Ammon's horn (tissue), 1 donor: ENCODE measurements at regions not wholly inside any gene's neighbourhood (a gene's known extent, or its start where the extent isn't known, plus 50 kb on each side); places are given as distances from the start of the nearest gene placed in this dataset.
A peak's percentile ranks its signal among the peaks of the same experiment; 100 is the strongest.
"Not testable (repeated sequence)": the region's sequence is repeated elsewhere in the genome, so short reads cannot be mapped to it uniquely, and the experiment has no call there.

Source experiments
- DNase-seq: peaks from one replicate; pipeline ENCODE4 v3.0.0-alpha.2; 2016; ENCODE audit warnings: low spot score

DNA sequence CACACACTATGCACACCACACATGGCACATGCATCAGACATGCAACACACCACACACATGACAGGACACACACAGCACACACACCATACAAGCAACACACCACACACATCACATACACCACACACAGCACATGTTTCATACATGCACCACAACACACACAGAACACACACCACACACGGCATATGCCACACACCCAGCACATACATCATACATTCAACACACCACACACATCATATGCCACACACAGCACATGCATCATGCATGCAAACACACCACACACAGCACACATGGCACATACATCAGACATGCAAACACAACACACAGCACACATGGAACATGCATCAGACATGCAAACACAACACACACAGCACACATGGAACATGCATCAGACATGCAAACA lies 80.7 kb upstream of the LRPAP1 start:
- no peak for DNase-seq

DNA sequence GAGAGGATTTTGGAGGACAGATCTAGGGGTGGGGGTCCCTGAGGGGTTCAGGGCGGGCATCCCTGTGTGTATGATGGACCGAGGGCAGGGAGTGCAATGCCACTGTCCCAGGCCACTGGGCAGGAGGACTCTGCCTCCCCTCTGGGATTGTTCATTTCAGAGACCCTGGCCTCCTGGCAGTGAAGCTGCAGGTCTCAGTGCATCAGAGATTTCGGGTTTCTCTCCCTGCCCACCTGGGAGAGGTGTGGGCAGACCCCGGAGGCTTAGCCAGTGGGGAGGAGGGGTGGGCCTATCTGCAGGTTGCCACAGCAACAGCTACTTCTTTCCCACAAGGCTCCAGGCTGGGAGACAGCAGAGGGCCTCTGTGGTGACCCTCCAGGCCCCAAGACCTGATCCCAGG lies 80.1 kb upstream of the LRPAP1 start:
- no peak for DNase-seq

- no peak for DNase-seq
These were observed 79.6 kb upstream of the LRPAP1 start for GRCh38 chr4:3611778-3612177.

GRCh38 chr4:3610851-3611250 lies 78.6 kb upstream of the LRPAP1 start:
- DNase-seq: not testable (repeated sequence)

DNA sequence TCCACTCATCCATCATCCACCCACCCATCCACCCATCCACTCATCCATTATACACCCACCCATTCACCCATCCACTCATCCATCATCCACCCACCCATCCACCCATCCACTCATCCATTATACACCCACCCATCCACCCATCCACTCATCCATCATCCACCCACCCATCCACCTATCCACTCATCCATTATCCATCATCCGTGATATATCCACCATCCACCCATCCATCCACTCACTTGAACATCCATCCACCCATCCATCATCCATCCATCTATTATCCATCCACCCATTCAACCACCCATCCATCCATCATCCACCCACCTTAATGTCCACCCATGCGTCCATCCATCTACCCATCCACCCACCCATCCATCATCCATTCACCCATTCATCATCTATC lies 77.7 kb upstream of the LRPAP1 start:
- not testable (repeated sequence) for DNase-seq

GRCh38 chr4:3607690-3608552 lies 75.7 kb upstream of the LRPAP1 start:
- DNase-seq: no peak

DNA sequence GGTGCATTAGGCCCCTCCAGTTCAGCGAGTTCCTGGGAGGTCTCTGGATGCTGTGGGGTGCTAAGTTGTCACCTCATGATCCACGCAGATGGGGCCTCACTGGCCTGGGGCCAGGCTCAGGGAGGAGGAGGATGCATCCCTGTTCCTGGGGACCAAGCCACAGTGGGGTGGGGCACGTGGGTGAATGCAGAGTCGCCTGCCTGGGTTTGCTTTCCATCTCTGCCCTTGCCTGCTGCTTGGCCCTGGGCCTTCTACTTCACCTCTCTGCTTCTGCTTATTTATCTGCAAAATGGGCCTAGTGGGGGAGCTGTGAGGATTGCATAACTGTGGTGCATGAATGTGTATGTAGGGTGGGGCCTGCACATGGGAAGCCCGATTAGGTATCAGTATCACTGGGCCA lies 74.6 kb upstream of the LRPAP1 start:
- not testable (repeated sequence) for DNase-seq

- DNase-seq: not testable (repeated sequence)
These were observed 74.0 kb upstream of the LRPAP1 start for GRCh38 chr4:3606271-3606670.

DNA sequence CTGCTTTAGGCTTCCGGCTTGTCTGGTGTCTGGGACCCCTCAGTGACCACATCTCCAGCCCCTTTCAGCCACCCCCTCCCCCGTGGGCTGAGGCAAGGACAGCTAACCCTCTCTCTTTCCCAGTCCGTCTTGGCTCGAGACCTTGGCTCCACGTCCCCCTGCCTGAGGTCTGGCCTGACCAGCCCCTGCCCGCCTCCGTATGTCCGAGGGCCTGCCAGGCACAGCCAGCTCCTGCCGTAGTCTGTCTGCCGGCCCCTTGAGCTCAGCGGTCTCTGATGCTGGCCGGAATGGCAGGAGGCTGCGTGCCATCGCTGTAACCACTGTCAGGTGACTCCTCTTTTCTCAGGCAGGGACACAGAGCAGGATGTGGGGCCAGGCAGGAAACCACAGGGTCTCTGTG lies 73.3 kb upstream of the LRPAP1 start:
- DNase-seq: no peak

- DNase-seq: not testable (repeated sequence)
These were observed 70.8 kb upstream of the LRPAP1 start for GRCh38 chr4:3602886-3603645.

GRCh38 chr4:3601992-3602391 lies 69.8 kb upstream of the LRPAP1 start:
- DNase-seq: no peak

- not testable (repeated sequence) for DNase-seq
These were observed 69.0 kb upstream of the LRPAP1 start for GRCh38 chr4:3601108-3601690.

DNA sequence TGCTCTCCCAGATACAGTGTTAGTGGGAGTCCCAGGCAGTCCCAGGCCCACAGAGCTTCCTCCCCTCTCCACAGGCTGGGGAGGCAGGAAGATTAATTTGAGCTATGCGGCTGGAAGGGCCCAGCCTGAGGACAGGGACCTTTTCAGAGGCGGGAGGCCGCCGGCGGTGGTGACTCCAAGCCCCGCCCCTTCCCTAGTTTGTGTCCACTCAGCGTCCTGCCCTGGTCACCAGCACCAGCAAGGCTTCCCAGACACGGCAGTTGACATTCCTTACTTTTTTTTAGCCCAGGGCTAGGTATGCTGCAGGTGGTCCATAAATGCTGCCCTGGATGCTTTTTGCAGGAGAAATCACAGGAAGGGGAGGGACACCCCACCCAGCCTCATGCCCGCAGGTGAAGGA lies 67.7 kb upstream of the LRPAP1 start:
- DNase-seq: no peak

DNA sequence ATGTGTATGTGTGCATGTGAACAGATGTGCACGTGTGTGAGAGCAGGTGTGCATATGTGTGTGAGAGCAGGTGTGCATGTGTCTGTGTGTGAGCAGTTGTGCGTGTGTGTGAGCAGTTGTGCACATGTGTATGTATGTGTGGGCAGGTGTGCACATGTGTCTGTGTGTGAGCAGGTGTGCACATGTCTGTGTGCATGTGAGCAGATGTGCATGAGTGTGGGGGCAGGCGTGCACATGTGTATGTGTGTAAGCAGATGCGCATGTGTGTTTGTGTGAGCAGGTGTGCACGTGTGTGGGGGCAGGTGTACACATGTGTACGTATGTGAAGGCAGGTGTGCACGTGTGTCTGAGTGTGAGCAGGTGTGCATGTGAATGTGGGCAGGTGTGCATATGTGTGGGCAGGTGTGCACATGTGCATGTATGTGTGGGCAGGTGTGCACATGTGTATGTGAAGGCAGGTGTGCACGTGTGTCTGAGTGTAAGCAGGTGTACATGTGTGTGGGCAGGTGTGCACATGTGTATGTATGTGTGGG lies 66.5 kb upstream of the LRPAP1 start:
- DNase-seq: no peak

DNA sequence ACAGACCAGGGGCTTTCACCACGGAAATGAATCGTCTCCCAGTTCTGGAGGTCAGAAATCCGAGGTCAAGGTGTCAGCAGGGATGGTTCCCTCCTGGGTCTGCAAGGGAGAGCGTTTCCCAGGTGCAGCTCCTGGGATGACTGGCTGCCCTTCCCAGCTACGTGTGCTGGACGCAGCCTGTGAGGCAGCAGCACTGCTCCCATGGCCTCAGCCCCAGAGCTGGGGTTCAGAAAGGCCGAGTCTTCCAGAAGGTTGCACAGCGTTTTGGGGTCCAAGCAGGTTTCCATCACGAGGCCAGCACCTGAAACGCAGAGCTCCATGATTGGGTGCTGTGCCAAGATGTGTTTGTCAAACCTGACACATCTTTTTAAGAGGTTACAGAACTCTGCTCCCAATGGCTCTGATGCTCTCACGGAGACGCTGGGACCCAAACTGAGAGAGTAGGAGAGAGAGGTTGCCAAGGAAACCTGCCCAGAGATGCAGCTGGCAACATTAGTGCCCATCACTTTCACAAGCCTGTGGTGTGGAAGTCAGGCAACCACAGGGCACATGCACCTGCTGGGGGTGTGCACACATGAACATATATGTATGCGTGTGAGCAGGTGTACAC lies 65.8 kb upstream of the LRPAP1 start:
- DNase-seq: not testable (repeated sequence)

DNA sequence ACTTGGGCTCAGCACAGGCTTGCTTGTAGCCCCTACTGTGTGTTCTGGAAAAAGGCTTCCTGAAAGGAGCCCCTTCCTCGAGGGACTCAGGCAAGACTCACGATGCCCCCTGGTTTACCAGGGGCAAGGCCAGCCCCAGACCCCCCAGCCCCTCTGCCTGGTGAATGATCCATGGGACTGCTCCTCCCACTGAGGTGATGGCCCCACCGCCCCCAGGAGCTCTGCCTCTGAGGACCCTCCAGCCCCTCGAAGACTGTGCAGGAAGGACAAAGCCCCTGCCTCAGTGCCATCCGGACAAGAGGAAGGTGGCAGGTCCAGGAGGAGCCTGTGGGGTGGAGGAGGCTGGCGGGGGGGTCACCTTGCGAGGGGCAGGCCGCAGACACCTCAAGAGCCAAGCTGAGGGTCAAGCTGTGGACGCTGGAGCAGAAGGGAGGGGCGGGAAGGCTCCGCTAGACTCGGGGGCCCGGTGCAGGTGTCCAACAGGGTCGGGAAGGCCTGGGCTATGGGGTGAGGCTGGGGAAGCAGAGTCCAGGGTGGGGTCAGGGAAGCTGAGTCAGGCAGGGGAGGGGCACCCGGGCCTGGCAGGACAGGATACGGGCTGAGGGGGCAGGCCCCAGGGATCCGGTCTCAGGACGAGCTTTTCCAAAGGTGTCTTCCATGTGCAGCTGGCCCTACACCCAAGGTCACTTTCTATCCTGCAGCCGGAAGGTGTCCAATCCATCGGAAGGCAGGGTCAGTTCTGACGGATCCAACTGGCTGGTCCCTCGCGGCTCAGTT lies 64.9 kb upstream of the LRPAP1 start:
- not testable (repeated sequence) for DNase-seq

- DNase-seq: not testable (repeated sequence)
These were observed 63.5 kb upstream of the LRPAP1 start for GRCh38 chr4:3595627-3596291.

- DNase-seq: not testable (repeated sequence)
These were observed 62.5 kb upstream of the LRPAP1 start for GRCh38 chr4:3594751-3595150.

DNA sequence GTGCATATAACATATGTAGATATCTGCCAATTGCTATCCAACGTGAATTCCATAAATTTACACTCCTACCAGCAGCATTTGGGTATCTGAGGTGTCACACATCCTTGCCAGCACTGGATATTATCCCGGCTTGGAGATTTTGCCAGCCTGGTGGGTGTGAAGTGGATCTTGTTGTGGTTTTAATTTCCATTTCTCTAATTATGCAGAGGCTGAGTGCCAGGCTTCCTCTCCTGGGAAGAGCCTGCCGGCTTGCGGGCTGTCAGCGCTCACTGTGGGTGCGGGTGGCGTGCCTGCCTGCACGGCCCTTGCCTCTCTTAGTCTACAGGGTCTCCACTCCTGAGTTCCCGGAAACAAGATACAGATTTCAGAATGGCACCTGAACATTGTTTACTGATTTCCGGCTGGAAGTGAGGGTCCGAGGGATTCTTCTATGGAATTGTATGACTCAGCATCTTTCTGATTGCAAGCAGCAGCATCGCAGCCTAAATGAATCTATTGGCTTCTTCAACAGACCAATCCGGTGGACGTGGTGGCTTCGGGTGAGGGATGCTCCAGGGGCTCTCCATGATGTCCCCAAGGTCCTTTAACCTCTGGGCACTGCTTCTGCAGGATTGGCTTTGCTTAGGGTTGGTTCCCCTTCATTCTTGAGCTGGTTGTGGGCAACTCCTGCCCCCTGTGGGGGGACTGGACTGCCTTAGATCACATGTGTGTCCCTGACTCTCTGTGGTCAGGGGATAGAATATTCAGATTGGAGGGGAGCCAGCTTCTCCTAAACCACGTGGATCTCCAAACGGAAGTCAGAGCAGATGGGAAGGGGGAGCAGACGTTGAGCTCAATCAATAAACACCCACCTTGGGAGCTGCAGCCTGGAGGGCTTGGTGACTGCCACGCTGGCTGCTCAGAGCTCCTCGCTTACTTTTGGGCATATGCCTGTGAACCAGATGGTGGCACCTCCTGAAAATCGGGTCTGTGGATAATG lies 58.0 kb upstream of the LRPAP1 start:
- peak; percentile 13 for DNase-seq

GRCh38 chr4:3589379-3589778 lies 57.2 kb upstream of the LRPAP1 start:
- DNase-seq: not testable (repeated sequence)
